ENCODE measurements at regions not wholly inside any gene's neighbourhood (a gene's known extent, or its start where the extent isn't known, plus 50 kb on each side); places are given as distances from the start of the nearest gene placed in this dataset.
"Not testable (repeated sequence)": the region's sequence is repeated elsewhere in the genome, so short reads cannot be mapped to it uniquely, and the experiment has no call there.

DNA sequence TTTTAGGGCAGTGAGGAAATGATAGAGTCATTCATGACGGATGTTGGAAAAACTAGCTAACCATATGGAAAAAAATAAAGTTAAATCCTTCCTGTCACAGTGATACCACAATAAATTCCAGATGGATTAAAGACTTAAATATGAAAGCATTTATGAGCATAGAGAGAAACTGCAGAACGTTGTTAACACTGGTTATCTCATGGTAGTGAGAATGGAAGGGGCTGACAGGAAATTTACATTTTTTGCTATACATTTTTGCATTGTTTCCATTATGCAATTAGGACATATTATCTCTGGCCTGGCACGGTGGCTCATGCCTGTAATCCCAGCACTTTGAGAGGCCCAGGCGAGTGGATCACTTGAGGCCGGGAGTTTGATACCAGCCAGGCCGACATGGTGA lies 130.5 kb upstream of the VOPP1 start:
- DNase-seq: not testable (repeated sequence)

DNA sequence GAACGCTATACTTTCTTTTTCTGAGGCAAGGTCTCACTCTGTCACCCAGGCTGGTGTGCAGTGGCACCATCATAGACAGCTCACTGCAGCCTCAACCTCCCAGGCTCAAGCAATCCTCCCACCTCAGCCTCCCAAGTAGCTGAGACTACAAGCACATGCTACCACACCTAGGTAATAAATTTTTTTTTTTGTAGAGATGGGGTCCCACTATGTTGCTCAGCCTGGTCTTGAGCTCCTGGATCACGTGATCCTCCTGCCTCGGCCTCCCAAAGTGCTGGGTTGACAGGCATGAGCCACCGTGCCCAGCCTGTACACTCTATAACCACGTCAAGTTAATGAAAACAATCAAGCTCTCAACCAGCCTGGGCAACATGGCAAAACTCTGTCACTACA lies 127.1 kb upstream of the VOPP1 start:
- not testable (repeated sequence) for DNase-seq

DNA sequence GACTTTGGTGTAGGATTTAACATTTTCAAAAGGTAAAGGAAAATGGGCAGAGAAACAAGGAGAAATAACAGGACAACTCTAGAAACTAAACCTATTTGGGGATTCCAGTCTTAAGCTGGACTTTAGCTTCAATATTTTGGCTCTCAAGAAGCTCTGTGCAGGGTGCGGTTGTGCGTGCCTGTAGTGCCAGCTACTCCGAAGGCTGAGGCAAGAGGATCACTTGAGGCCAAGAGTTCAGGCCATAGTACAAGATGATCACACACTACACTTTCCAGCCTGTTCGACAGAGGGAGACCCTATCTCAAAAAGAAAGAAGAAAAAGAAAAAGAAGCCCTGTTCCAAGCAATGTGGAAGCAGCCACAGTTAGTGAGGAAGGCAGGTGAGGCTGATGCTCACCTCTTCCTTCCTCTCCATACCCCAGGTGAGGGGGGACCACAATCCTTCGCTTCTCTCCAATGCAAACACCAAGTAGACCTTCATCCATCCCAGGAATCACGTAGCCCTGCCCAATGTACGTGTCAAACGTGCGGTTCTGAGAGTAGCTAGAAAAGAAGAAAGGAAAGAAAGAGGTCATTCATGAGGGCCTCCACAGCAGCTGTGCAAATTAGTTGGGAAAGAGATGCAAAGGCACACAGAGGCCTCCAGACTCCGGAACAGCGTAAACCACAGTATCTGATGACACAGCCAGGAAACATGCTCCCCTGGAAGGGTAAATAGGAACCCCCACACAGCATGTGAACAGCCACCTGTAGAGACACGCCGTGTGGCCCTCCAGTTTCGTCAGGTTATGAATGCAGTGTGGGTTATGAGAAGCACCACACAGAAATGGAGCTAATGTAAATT lies 126.5 kb upstream of the VOPP1 start:
- not testable (repeated sequence) for DNase-seq

DNA sequence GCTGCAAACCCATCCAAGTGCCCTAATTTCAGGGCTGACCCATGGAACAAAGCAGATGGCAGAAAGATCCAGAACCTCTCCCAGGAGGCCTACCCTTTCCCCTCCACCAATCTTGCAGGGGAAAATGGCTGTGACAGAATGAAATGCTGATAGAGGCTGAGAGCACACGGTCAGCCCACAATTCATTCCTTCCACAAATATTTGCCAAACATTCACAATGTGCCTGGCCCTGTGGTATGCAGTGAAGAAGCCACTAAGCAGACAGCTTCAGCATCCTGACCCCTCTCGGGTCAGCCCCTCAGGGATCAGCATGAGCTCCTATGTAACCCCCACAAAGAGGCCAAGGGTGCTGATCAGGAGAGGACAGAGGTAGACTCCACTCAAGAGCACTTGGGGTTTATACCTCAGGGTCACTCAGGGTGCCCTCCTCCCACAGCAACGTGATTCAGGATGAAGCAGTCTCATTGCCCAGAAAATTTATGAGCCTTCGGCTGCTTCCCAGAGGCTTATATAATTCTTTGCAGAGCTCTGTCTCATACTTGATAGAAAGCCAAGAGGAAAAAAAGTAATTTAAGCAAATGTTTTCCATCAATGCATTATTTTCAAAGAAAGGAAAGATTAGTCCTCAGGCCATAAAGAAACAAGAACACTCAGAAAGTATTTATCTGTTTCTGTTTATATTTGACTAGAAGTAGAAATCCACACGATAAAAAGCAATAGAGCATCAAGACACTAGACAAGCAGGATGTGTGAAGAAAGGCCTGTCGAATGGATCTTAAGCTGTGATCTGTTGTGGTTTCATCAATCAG lies 123.8 kb upstream of the VOPP1 start:
- DNase-seq: not testable (repeated sequence)

DNA sequence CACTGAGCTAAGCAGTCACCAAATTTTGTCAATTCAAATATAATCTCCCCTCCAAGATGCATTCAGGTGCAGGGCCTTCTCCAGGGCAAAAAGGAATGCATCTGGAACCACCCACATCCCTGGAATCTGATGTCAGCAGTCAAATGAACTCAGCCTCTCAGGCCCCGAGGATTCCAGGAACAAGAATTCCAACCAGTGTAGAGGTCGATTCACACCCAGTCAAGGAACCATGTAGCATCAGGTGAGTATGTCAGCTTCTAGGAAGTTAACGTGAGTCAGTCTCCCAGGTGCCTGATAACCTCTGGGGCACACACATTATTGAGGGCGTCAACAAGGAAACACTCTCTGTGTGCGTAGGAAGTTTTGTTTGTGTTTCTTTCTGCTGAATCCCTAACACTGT lies 122.2 kb upstream of the VOPP1 start:
- not testable (repeated sequence) for DNase-seq

DNA sequence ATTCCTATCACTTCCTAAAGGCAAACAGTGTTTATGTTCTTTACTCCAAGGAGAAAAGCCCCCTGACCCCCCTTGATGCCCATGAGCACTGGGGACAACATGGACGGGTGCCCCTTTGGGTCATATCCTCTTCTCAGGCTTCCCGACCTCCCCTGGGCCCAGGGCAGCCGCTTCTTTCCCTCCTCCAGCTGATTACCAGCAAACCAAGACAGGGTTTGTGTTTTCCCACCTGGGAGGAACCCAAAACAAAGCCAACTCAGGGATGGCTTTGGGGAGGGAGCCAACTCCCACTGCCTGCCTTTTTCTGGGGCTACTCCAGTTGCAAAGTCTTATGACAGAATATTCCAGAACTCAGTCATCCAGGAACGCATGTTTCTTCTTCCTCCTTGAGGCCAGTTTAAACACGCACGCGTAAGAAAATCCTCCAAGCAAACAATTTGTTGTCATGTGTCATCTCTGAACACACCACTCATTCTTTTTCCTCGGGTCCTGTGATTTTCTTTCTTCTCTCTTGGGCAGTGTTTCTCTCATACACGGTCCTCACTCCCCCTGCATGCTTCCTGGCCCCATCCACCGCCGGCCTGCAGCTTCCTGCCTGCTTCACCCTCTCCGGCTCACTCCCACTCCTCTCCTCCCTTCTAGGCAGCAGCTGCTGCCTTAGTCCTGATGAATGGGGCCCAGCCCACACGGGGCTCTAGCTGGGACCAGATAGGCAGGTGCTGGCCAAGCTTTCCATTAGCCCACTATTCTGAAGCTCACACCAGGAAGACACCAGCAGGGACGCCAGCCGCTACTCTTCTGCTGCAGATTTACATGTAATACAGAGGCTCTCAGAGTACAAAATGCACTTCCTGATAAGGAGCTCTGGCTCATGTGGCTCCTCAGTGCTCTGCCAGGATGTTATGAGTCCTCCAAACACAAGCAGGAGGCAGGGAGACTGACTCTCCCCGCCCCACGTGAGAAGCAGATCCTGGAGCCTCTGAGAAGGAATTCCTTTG lies 116.7 kb upstream of the VOPP1 start:
- not testable (repeated sequence) for DNase-seq

DNA sequence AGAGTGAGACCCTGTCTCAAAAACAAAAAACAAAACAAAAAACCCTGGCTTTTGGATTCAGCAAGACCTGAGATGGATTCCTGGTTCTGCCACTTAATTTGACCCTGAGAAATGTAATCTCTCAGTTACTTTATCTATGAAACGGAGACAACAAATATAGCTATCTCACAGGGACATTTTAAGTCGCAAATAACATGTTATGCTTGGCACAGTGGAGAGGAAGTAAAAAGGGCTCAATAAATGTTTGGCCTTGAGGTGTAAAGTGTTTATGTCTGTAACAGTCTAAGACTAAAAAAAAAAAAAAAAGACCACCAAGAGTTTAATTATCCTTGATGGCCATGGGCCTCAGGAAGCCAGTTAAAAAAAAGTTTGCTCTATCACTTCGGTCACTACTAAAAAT lies 116.0 kb upstream of the VOPP1 start:
- DNase-seq: not testable (repeated sequence)

DNA sequence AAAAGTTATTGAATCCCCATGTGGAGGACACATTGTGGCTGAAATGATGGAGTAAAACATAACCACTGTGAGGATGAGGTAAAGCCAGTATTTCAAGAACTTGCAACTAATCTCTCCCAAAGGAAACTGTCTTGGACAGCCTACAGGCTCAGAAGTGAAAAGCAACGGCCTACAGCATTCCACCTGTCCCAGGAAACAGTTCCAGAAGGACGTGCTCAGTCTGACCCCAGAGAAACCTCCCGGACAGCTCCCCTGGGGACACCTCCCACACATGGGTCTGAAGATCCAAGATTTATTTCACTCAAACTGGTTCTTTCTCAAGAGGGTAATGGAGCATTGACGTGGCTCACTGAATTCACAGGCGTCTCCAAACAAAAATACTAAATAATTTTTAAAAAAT lies 115.0 kb upstream of the VOPP1 start:
- not testable (repeated sequence) for DNase-seq

DNA sequence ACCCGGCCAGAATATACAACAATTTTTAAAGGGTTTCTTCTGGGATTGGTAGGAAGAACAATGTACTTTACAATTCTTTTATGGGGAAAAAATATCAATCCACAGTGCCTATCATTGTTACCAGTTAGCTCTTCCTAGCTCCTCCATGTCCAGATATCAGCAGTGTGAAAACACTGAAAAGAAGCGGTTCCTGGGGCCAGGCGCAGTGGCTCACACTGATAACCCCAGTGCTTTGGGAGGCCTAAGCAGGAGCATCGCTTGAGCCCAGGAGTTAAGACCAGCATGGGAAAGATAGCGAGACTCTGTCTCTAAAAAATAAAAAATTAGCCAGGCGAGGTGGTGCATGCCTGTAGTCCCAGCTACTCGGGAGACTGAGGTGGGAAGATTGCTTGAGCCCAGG lies 114.5 kb upstream of the VOPP1 start:
- not testable (repeated sequence) for DNase-seq

DNA sequence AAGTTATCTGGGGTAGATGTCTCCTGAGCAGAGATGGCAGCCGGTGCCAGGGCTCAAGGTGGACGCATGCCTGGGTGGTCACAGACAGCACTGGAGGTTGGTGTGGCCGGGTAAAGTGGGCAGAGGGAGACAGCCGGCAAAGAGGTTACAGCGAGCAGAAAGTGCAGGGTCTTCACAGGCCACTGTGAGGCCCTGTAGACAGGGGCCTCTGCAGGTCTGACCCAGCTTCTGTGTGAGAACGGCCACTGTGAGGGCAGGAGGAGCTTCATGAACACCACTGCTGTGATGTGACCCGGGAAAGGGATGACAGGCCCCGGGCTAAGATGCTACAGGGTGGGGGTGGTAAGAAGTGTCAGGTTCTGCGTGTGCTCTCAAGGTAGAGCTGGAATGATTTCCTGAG lies 111.2 kb upstream of the VOPP1 start:
- not testable (repeated sequence) for DNase-seq

DNA sequence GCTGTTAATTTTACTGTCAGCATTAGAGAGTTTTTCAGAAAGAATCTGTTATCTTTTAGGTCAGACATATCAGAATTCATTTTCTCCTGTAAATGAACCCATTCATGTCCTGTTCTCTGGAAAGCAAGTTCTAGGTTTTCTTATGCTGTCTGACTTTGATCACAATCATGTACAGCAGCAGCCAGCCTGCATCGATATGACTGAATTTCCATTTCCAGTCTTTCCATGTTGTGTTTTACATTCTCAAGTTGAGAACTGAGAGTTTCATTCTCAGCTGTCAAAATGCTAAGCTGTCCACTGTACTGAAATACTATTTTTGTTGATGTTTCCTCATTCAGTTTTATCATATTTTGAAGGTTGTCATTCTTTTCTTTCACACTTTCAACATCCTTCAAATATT lies 103.3 kb upstream of the VOPP1 start:
- not testable (repeated sequence) for DNase-seq

DNA sequence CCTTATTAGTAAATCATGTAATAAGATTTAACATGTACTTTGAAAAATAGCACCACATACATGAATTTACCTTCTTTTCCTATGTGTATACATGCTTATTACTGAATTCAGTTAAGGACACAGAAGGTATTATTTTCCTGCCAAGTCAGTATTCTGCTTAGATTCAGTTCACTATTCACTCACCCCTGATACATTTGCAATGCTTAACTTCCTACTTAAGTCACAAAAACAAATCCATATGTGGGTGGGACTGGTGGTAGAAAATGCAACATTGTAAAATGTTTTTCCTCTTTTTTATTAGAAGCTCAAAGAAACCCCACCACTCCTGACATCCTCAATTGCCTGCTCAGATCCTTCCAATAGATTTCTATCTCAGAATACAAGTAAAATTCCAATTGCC lies 101.2 kb upstream of the VOPP1 start:
- not testable (repeated sequence) for DNase-seq

DNA sequence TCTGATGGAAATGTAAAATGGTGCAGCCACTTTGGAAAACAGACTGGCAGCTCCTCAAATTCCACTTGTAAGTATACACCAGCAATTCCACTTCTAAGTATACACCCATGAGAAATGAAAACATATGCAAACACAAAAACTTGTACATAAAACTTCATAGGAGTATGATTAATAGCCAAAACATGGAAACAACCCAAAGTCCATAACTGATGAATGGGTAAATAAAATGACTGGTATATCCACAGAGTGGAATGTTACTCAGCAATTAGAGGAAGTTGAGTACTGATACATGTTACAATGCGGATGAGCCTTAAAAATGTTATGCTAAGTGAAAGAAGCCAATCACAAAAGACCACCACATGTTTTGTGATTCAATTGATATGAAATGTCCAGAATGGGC lies 99.8 kb upstream of the VOPP1 start:
- not testable (repeated sequence) for DNase-seq

DNA sequence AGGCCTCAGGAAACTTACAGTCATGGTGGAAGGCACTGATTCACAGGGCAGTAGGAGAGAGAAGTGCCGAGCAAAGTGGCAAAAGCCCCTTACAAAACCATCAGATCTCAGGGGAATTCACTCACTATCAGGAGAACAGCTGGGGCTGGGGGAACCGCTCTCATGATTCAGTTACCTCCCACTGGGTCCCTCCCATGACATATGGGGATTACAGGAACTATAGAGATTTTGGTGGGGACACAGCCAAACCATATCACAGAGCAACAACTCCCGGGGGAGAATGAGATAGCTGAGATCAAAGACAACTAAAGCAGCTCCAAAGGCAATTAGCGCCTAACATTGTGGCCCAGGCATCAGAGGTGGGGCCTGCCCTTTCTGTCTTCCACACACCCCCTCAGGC lies 85.4 kb upstream of the VOPP1 start:
- peak; percentile 83 for DNase-seq

DNA sequence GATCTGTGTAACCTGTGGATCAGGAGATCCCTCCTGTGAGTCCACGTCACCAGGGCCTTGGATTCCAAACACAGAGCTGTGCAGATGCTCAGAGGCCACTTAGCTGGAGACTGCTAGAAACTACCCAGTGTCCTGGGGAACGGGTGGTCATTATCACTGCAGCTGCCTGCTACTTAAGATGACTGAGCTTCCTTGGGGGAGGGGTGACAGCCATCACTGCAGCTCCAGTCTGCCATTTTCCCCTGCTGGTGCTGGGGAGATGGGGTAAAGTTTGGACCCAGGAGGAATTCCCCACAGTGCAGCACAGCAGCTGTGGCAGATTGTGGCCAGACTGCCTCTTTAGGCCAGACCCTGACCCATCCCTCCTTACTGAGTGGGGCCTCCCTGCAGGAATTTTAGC lies 78.8 kb upstream of the VOPP1 start:
- no peak for DNase-seq

DNA sequence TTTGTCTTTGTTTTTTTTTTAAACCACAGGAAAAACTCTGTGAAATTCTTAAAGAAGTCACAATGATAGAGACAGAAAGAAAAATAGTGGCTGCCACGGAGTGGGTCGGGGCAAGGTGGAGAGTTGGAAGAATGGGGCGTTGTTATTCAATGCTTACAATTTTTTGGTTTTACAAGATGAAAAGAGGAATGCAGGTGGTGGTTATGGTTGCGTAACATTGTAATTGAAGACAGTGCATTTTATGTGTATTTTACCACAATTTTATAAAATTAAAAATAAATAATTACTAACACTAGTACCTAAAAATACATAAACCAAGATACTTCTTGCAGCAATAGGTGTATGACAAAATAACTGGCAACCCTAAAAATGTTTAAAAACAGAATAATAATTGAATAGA lies 76.9 kb upstream of the VOPP1 start:
- DNase-seq: no peak

DNA sequence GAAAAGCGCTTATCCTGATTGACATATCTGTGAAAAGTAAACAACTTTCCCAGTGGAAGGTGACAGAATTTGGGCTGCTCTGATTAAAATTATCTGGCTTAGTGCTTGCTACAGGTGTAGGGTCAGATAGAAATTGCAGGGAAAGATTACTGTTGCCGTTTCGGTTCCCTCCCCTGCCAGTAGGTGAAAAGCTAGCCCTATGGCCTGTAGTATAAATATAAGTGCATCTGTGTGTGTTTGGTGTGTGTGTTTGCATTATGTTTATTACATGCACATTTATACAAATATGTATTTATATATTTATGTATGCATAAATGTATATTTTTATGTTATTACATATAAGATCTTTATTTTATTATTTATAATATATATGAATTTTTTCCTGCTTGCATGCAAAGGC lies 72.3 kb upstream of the VOPP1 start:
- no peak for DNase-seq

DNA sequence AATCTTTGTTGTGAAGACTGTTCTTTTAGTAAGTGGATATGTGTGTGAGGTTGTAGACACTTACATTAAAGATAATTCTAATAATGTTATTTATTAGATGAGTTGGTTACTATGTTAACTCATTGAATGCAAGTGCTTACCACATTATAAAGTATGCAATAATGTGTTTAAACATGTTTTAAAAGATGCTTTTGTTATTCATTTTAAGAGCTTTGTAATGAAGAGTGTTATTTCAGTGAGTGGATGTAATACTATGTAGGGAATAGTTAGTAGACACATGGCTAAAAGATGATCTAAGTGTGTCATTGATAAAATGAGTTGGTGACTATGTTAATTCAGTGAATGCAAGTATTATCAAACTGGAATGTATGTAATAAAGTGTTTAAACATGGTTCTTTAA lies 70.0 kb upstream of the VOPP1 start:
- DNase-seq: no peak

DNA sequence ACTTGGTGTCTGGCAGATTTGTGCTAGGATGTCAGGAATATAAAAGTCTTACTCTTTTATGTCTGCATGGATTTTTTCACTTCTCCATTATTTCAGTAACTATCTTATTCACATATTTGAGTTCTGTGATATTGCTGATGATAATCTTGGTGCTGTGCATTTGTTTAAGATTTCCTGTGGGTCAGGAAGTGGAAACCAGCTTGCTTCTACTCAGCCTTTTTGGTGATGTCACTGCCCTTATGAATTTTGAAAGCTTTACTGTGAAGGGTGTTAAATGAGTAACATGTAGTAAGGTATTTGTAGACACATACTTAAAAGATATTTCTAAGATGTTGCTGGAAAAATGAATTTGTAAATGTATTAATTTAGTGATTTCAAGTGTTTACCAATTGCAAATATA lies 69.5 kb upstream of the VOPP1 start:
- no peak for DNase-seq

DNA sequence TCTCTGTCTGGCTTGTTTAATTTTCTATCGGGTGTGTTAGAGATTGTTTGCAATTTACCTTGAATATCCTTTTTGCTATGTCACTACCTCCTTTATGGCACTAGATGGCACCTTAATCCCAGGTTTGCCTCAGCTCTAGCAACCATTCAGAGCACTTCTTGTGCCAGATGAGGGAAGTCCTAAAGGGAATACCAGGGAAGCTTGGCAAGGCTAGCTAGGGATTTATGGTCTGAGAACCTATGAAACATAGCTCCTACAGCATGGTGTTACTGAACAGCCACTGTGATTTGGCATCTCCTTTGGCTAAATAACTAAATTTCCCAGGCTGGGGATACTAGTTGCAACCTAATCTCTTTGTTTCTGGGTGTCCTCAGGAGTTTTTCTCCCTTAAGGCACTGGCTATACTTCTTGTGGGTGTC lies 69.0 kb upstream of the VOPP1 start:
- peak; percentile 11 for DNase-seq

DNA sequence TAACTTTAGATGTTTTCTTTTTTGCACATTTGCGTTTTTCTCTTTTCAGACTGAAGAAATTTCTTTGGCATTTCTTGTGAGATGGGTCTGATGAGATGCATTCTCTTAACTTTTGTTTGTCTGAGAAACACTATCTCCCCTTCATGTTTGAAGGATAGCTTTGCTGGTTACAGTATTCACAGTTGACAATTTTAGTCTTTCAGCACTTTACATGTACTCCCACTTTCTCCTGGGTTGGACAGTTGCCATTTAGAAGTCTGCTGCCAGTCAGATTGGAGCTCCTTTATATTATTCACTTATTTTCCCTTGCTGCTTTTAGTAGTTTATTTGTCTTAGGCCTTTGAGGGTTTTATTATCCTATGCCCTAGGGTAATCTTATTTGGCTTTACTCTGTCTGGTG lies 67.3 kb upstream of the VOPP1 start:
- DNase-seq: no peak

DNA sequence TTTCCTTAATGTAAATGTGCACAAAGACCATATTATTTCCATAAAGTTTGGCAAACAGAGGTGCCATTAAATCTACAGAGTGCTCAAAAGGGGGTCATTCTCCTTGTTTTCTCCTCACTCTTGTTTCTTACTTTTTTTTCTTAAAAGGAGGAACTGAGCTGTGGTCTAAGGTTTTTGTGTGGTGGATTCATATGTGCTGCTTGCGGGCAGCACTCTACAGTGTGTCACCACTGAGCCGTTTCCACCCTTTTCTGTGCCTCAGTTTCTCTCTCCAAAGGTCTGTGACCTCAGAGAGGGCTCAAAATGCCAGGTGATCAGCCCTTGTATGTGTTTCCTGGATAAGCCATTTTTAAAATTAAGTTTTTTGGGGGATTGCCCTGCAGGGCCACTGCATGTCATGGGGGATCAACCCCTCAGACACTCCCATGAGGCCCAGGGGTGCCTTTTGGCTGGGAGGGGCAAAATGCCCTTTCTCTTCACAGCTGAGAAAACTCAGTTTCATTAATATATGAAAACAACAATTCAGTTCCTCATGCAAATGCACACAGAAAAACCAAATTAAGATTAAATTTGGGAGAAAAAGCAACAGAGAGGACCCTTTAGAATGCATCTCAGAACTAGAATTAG lies 56.9 kb upstream of the VOPP1 start:
- no peak for DNase-seq

Data from NCI-H524 treated with DMSO at 0.1 percent for 48 hours (cell line).